ENCODE measurements at regions not wholly inside any gene's neighbourhood (a gene's known extent, or its start where the extent isn't known, plus 50 kb on each side); places are given as distances from the start of the nearest gene placed in this dataset.

DNA sequence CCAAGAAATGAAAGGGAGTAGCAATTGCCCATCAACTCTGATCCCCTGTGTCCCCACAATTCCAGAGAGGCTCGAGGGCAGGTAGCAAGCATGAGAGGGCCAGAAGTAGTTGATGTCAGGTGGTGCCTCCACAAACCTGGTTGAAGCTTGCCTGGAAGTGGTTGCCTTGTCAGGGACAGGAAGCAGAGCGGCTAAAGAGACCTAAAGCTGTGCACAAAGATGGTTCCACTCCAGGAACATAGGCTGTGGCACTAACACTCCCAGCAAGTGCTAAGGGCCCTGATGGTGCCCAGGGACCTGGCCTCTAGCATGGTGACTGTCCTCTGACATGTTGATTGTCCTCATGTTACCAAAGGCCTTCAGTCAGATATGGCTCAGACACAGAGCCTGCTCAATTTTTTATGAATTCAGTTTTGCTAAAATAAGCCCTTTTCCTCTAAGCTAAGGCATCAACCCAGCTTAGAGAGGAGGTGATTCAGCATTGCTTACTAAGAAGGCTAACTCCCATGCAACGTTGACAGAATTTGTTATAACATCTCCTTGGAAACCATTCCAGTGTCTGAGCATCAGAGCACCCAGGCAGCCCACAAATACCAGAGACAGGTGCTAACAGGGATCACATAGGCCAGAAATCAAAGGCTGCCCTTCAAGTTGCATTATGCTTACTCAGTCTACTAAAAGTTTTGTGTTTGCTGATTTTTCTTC lies 196.3 kb upstream of the ARHGAP20 start:
- POLR2A ChIA-PET, result no interaction called here

DNA sequence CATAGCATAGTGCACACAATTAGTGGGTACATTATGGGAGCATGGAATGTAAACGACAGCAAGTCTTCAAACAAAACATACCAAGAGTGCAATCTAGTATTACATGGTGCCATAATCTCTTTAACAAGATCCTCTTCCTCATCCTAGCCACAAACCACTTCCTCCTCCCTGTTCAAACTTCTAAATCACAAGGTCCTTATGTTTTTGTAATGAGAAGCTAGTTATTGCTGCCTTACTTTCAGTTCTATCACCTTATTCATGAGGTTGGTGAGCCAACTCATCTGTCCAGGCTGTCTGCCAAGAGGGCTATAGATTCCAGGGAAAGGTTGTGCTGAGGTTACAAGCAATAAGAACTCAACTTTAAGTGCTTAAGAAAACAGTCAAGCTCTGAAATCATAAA lies 195.4 kb upstream of the ARHGAP20 start:
- CTCF ChIA-PET, result interaction anchor here (0.6 kb wide), 1 partner anchor 1202 kb away, joined by 3 read pairs; no protein-coding TSS in a partner anchor
- H3K9me3 ChIP-seq (ENCODE audit: control insufficient read depth, insufficient read depth, low read depth, low read length), result no peaks in the 10 kb centered on the region
- H3K27ac ChIP-seq (ENCODE audit: extremely low read depth, low read depth, low read length), result no peak overlapping the region
- POLR2A ChIA-PET, result no interaction called here
- no peaks in the 10 kb centered on the region for H3K36me3 ChIP-seq (ENCODE audit: control insufficient read depth in 2 of 2, insufficient read depth in 1 of 2, low read length in 2 of 2)
- no peak overlapping the region for H3K4me3 ChIP-seq (ENCODE audit: low read depth, low read length)
- peaks cover 11% of the 10 kb centered on the region; the same call in 1 of the 2 replicates for H3K4me1 ChIP-seq (ENCODE audit: control insufficient read depth, insufficient read depth, low read length)
- TF ChIP-seq ZNF549 (tag by site-specific recombination; IDR thresholded peaks at IDR 0.05), result no peak
- TF ChIP-seq ZFHX2 (tag by site-specific recombination; conservative IDR thresholded peaks at IDR 0.05), result no peak
- TF ChIP-seq HOXA7 (CRISPR knock-in tag; IDR thresholded peaks at IDR 0.05; ENCODE audit: borderline replicate concordance), result no peak
- TF ChIP-seq ZNF292 (tag by site-specific recombination; IDR thresholded peaks at IDR 0.05; ENCODE audit: borderline replicate concordance, low read depth), result no peak
- TF ChIP-seq, protein P1, sequence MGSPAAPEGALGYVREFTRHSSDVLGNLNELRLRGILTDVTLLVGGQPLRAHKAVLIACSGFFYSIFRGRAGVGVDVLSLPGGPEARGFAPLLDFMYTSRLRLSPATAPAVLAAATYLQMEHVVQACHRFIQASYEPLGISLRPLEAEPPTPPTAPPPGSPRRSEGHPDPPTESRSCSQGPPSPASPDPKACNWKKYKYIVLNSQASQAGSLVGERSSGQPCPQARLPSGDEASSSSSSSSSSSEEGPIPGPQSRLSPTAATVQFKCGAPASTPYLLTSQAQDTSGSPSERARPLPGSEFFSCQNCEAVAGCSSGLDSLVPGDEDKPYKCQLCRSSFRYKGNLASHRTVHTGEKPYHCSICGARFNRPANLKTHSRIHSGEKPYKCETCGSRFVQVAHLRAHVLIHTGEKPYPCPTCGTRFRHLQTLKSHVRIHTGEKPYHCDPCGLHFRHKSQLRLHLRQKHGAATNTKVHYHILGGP (tag by site-specific recombination; IDR thresholded peaks at IDR 0.05), result 0 out of 2 replicates have a peak, but pooled peaks have one; percentile 27
- no peak for TF ChIP-seq ZNF132 (tag by site-specific recombination; IDR thresholded peaks at IDR 0.05; ENCODE audit: borderline replicate concordance)
- TF ChIP-seq KLF7 (tag by site-specific recombination; IDR thresholded peaks at IDR 0.05; ENCODE audit: borderline replicate concordance), result no peak
- TF ChIP-seq SP7 (tag by site-specific recombination; IDR thresholded peaks at IDR 0.05), result peak; percentile 67; the same call in 1 of the 2 replicates
- TF ChIP-seq ZNF157 (tag by site-specific recombination; IDR thresholded peaks at IDR 0.05), result no peak
- TF ChIP-seq, protein P2, sequence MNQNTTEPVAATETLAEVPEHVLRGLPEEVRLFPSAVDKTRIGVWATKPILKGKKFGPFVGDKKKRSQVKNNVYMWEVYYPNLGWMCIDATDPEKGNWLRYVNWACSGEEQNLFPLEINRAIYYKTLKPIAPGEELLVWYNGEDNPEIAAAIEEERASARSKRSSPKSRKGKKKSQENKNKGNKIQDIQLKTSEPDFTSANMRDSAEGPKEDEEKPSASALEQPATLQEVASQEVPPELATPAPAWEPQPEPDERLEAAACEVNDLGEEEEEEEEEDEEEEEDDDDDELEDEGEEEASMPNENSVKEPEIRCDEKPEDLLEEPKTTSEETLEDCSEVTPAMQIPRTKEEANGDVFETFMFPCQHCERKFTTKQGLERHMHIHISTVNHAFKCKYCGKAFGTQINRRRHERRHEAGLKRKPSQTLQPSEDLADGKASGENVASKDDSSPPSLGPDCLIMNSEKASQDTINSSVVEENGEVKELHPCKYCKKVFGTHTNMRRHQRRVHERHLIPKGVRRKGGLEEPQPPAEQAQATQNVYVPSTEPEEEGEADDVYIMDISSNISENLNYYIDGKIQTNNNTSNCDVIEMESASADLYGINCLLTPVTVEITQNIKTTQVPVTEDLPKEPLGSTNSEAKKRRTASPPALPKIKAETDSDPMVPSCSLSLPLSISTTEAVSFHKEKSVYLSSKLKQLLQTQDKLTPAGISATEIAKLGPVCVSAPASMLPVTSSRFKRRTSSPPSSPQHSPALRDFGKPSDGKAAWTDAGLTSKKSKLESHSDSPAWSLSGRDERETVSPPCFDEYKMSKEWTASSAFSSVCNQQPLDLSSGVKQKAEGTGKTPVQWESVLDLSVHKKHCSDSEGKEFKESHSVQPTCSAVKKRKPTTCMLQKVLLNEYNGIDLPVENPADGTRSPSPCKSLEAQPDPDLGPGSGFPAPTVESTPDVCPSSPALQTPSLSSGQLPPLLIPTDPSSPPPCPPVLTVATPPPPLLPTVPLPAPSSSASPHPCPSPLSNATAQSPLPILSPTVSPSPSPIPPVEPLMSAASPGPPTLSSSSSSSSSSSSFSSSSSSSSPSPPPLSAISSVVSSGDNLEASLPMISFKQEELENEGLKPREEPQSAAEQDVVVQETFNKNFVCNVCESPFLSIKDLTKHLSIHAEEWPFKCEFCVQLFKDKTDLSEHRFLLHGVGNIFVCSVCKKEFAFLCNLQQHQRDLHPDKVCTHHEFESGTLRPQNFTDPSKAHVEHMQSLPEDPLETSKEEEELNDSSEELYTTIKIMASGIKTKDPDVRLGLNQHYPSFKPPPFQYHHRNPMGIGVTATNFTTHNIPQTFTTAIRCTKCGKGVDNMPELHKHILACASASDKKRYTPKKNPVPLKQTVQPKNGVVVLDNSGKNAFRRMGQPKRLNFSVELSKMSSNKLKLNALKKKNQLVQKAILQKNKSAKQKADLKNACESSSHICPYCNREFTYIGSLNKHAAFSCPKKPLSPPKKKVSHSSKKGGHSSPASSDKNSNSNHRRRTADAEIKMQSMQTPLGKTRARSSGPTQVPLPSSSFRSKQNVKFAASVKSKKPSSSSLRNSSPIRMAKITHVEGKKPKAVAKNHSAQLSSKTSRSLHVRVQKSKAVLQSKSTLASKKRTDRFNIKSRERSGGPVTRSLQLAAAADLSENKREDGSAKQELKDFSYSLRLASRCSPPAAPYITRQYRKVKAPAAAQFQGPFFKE (tag by site-specific recombination; IDR thresholded peaks at IDR 0.05; ENCODE audit: borderline replicate concordance), result no peak
- TF ChIP-seq ZNF211 (tag by site-specific recombination; IDR thresholded peaks at IDR 0.05; ENCODE audit: low read depth), result no peak
- TF ChIP-seq KLF10 (tag by site-specific recombination; IDR thresholded peaks at IDR 0.05), result no peak
- TF ChIP-seq OSR2 (tag by site-specific recombination; IDR thresholded peaks at IDR 0.05), result peak; percentile 82
- no peak for TF ChIP-seq ZBTB48 (tag by site-specific recombination; IDR thresholded peaks at IDR 0.05)

More for the DNA sequence above, 196.3 kb upstream of the ARHGAP20 start:
- TF ChIP-seq ZNF510 (tag by site-specific recombination; IDR thresholded peaks at IDR 0.05; ENCODE audit: insufficient replicate concordance) (no peak), ZNF677 (tag by site-specific recombination; IDR thresholded peaks at IDR 0.05) (no peak), ZBTB8A (tag by site-specific recombination; IDR thresholded peaks at IDR 0.05) (no peak), ZSCAN23 (tag by site-specific recombination; IDR thresholded peaks at IDR 0.05) (no peak), ZNF184 (tag by site-specific recombination; IDR thresholded peaks at IDR 0.05) (no peak), ZNF571 (tag by site-specific recombination; IDR thresholded peaks at IDR 0.05) (no peak), KLF9 (tag by site-specific recombination; IDR thresholded peaks at IDR 0.05; ENCODE audit: low read depth) (no peak), ZNF10 (tag by site-specific recombination; IDR thresholded peaks at IDR 0.05) (no peak), ZNF341 (tag by site-specific recombination; IDR thresholded peaks at IDR 0.05; ENCODE audit: low read depth) (no peak), ZNF561 (tag by site-specific recombination; IDR thresholded peaks at IDR 0.05; ENCODE audit: borderline replicate concordance) (no peak), ZNF664 (tag by site-specific recombination; IDR thresholded peaks at IDR 0.05) (no peak), ZIC2 (tag by site-specific recombination; IDR thresholded peaks at IDR 0.05) (no peak), ZNF629 (tag by site-specific recombination; IDR thresholded peaks at IDR 0.05) (no peak)
- TF ChIP-seq, protein P3, sequence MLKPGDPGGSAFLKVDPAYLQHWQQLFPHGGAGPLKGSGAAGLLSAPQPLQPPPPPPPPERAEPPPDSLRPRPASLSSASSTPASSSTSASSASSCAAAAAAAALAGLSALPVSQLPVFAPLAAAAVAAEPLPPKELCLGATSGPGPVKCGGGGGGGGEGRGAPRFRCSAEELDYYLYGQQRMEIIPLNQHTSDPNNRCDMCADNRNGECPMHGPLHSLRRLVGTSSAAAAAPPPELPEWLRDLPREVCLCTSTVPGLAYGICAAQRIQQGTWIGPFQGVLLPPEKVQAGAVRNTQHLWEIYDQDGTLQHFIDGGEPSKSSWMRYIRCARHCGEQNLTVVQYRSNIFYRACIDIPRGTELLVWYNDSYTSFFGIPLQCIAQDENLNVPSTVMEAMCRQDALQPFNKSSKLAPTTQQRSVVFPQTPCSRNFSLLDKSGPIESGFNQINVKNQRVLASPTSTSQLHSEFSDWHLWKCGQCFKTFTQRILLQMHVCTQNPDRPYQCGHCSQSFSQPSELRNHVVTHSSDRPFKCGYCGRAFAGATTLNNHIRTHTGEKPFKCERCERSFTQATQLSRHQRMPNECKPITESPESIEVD (tag by site-specific recombination; IDR thresholded peaks at IDR 0.05), result no peak
- TF ChIP-seq, protein P4, sequence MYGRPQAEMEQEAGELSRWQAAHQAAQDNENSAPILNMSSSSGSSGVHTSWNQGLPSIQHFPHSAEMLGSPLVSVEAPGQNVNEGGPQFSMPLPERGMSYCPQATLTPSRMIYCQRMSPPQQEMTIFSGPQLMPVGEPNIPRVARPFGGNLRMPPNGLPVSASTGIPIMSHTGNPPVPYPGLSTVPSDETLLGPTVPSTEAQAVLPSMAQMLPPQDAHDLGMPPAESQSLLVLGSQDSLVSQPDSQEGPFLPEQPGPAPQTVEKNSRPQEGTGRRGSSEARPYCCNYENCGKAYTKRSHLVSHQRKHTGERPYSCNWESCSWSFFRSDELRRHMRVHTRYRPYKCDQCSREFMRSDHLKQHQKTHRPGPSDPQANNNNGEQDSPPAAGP (tag by site-specific recombination; IDR thresholded peaks at IDR 0.05), result no peak
- TF ChIP-seq, protein P5, sequence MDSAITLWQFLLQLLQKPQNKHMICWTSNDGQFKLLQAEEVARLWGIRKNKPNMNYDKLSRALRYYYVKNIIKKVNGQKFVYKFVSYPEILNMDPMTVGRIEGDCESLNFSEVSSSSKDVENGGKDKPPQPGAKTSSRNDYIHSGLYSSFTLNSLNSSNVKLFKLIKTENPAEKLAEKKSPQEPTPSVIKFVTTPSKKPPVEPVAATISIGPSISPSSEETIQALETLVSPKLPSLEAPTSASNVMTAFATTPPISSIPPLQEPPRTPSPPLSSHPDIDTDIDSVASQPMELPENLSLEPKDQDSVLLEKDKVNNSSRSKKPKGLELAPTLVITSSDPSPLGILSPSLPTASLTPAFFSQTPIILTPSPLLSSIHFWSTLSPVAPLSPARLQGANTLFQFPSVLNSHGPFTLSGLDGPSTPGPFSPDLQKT (IDR thresholded peaks at IDR 0.05; ENCODE audit: borderline replicate concordance, low read depth, low read length), result no peak
- Histone ChIP-seq H3K36me3 (ENCODE audit: control insufficient read depth in 2 of 2, insufficient read depth in 1 of 2, low read length in 2 of 2) (no peaks in the 10 kb centered on the region), H3K9me3 (ENCODE audit: control insufficient read depth, insufficient read depth, low read depth, low read length) (no peaks in the 10 kb centered on the region), H3K4me3 (ENCODE audit: low read depth, low read length) (no peak overlapping the region), H3K4me1 (ENCODE audit: control insufficient read depth, insufficient read depth, low read length) (peaks cover 10% of the 10 kb centered on the region; the same call in 1 of the 2 replicates), H3K27ac (ENCODE audit: extremely low read depth, low read depth, low read length) (no peak overlapping the region; the same call in 1 of the 2 replicates)
- CTCF ChIA-PET, result no interaction called here
